ENCODE measurements at regions not wholly inside any gene's neighbourhood (a gene's known extent, or its start where the extent isn't known, plus 50 kb on each side); places are given as distances from the start of the nearest gene placed in this dataset.

- TF ChIP-seq POLR2AphosphoS5 (IDR thresholded peaks at IDR 0.05) (no peak), EP300 (IDR thresholded peaks at IDR 0.05) (no peak)
- TF ChIP-seq, protein P1, sequence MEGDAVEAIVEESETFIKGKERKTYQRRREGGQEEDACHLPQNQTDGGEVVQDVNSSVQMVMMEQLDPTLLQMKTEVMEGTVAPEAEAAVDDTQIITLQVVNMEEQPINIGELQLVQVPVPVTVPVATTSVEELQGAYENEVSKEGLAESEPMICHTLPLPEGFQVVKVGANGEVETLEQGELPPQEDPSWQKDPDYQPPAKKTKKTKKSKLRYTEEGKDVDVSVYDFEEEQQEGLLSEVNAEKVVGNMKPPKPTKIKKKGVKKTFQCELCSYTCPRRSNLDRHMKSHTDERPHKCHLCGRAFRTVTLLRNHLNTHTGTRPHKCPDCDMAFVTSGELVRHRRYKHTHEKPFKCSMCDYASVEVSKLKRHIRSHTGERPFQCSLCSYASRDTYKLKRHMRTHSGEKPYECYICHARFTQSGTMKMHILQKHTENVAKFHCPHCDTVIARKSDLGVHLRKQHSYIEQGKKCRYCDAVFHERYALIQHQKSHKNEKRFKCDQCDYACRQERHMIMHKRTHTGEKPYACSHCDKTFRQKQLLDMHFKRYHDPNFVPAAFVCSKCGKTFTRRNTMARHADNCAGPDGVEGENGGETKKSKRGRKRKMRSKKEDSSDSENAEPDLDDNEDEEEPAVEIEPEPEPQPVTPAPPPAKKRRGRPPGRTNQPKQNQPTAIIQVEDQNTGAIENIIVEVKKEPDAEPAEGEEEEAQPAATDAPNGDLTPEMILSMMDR (IDR thresholded peaks at IDR 0.05), result no peak
Measured at GRCh38 chr5:14932902-14933469, 61.4 kb upstream of the ANKH start.

Measured in esophagus muscularis mucosa (tissue), 4 donors.